ENCODE measurements at regions not wholly inside any gene's neighbourhood (a gene's known extent, or its start where the extent isn't known, plus 50 kb on each side); places are given as distances from the start of the nearest gene placed in this dataset.
"Not testable (repeated sequence)": the region's sequence is repeated elsewhere in the genome, so short reads cannot be mapped to it uniquely, and the experiment has no call there.

- 64 to 78% methylated on average over 3 of the region's 3 CpGs for WGBS, 2 donors
- no peaks in the 10 kb centered on the region for H3K9me3 ChIP-seq
- H3K36me3 ChIP-seq (ENCODE audit: low read depth, missing control alignments), result no peaks in the 10 kb centered on the region
- DNase-seq, result no peak
- intact Hi-C loops (cut with DNase I; ENCODE audit: low total_unique reads), result no loop called here
- no peaks in the 10 kb centered on the region for H3K27me3 ChIP-seq
- no peak overlapping the region for H3K4me3 ChIP-seq
- H3K27ac ChIP-seq, result no peak overlapping the region
- TF ChIP-seq CTCF (IDR thresholded peaks at IDR 0.05) (no peak), POLR2A (IDR thresholded peaks at IDR 0.05) (no peak)
- no peaks in the 10 kb centered on the region for H3K4me1 ChIP-seq
Observed at GRCh38 chr1:192496369-192497056, 79.1 kb upstream of the RGS1 start.

GRCh38 chr1:192497214-192497794, 78.3 kb upstream of the RGS1 start:
- intact Hi-C loops (cut with DNase I; ENCODE audit: low total_unique reads), result no loop called here
- Histone ChIP-seq H3K4me1 (no peaks in the 10 kb centered on the region), H3K9me3 (no peaks in the 10 kb centered on the region), H3K36me3 (ENCODE audit: low read depth, missing control alignments) (no peaks in the 10 kb centered on the region), H3K27me3 (no peaks in the 10 kb centered on the region), H3K4me3 (no peak overlapping the region), H3K27ac (no peak overlapping the region)
- TF ChIP-seq POLR2A (IDR thresholded peaks at IDR 0.05), result no peak
- TF ChIP-seq CTCF (IDR thresholded peaks at IDR 0.05), result no peak
- DNase-seq, result no peak
- WGBS, 2 donors, result 87 to 91% methylated on average over 2 of the region's 2 CpGs

GRCh38 chr1:192498092-192498491, 77.5 kb upstream of the RGS1 start:
- H3K4me3 ChIP-seq; H3K36me3 ChIP-seq (ENCODE audit: low read depth, missing control alignments); intact Hi-C loops (cut with DNase I; ENCODE audit: low total_unique reads); H3K9me3 ChIP-seq; H3K4me1 ChIP-seq; H3K27ac ChIP-seq; DNase-seq; H3K27me3 ChIP-seq: not testable (repeated sequence)
- WGBS, 2 donors, result 93 to 94% methylated on average over 13 of the region's 13 CpGs

- H3K36me3 ChIP-seq (ENCODE audit: low read depth, missing control alignments); intact Hi-C loops (cut with DNase I; ENCODE audit: low total_unique reads): not testable (repeated sequence)
- WGBS, 2 donors, result 97% methylated on average over 24 of the region's 29 CpGs; no CpG with 5 or more reads in 1 of the 2 donors
Observed at GRCh38 chr1:192499061-192499581, 76.5 kb upstream of the RGS1 start.

GRCh38 chr1:192500541-192500940, 75.0 kb upstream of the RGS1 start:
- H3K27me3 ChIP-seq; H3K27ac ChIP-seq; H3K9me3 ChIP-seq; H3K4me1 ChIP-seq; H3K36me3 ChIP-seq (ENCODE audit: low read depth, missing control alignments); H3K4me3 ChIP-seq; intact Hi-C loops (cut with DNase I; ENCODE audit: low total_unique reads); DNase-seq: not testable (repeated sequence)
- 95 to 97% methylated on average over 9 to 23 of the region's 23 CpGs for WGBS, 2 donors

More at GRCh38 chr1:192499061-192499581, 76.5 kb upstream of the RGS1 start:
- not testable (repeated sequence) for H3K9me3 ChIP-seq, H3K27ac ChIP-seq, H3K4me1 ChIP-seq, DNase-seq, H3K27me3 ChIP-seq, H3K4me3 ChIP-seq

- Histone ChIP-seq H3K27ac (no peak overlapping the region), H3K4me3 (no peak overlapping the region), H3K9me3 (no peaks in the 10 kb centered on the region), H3K4me1 (no peaks in the 10 kb centered on the region), H3K27me3 (no peaks in the 10 kb centered on the region), H3K36me3 (ENCODE audit: low read depth, missing control alignments) (no peaks in the 10 kb centered on the region)
- intact Hi-C loops (cut with DNase I; ENCODE audit: low total_unique reads), result no loop called here
- DNase-seq, result no peak
- WGBS, 2 donors, result 69 to 70% methylated on average over 2 of the region's 2 CpGs
- TF ChIP-seq CTCF (IDR thresholded peaks at IDR 0.05), result no peak
- no peak for TF ChIP-seq POLR2A (IDR thresholded peaks at IDR 0.05)
Observed at GRCh38 chr1:192506741-192507155, 68.8 kb upstream of the RGS1 start.
